ENCODE measurements at regions not wholly inside any gene's neighbourhood (a gene's known extent, or its start where the extent isn't known, plus 50 kb on each side); places are given as distances from the start of the nearest gene placed in this dataset.

- DNase-seq (no peak), ATAC-seq (ENCODE audit: low FRiP score in 2 of 2) (no peak)
- Histone ChIP-seq H3K9me3 (no peaks in the 10 kb centered on the region), H3K36me3 (no peaks in the 10 kb centered on the region), H3K27ac (no peak overlapping the region), H3K4me3 (no peak overlapping the region), H3K27me3 (no peaks in the 10 kb centered on the region), H3K4me1 (no peaks in the 10 kb centered on the region)
- no peak for TF ChIP-seq EP300 (IDR thresholded peaks at IDR 0.05)
- no peak for TF ChIP-seq CTCF (IDR thresholded peaks at IDR 0.05)
- TF ChIP-seq POLR2AphosphoS5 (IDR thresholded peaks at IDR 0.05), result no peak
- no peak for TF ChIP-seq POLR2A (IDR thresholded peaks at IDR 0.05)
- 65 to 81% methylated on average over 1 of the region's 1 CpG for WGBS, 2 donors
These were observed 671.8 kb downstream of the RPS29 start for GRCh38 chr14:48914382-48914781.

GRCh38 chr14:48900565-48900964 is 685.6 kb downstream of the RPS29 start:
- TF ChIP-seq POLR2A (IDR thresholded peaks at IDR 0.05), result no peak
- no peak for TF ChIP-seq EP300 (IDR thresholded peaks at IDR 0.05)
- no peak for TF ChIP-seq CTCF (IDR thresholded peaks at IDR 0.05)
- TF ChIP-seq POLR2AphosphoS5 (IDR thresholded peaks at IDR 0.05), result no peak
- ATAC-seq (ENCODE audit: low FRiP score in 2 of 2), result no peak
- WGBS, 2 donors, result 64 to 77% methylated on average over 3 of the region's 3 CpGs

GRCh38 chr14:48890333-48890732 is 695.8 kb downstream of the RPS29 start:
- DNase-seq (no peak), ATAC-seq (ENCODE audit: low FRiP score in 2 of 2) (no peak)
- Histone ChIP-seq H3K4me1 (no peaks in the 10 kb centered on the region), H3K27me3 (no peaks in the 10 kb centered on the region), H3K9me3 (no peaks in the 10 kb centered on the region), H3K27ac (no peak overlapping the region), H3K4me3 (no peak overlapping the region), H3K36me3 (no peaks in the 10 kb centered on the region)
- WGBS, 2 donors, result 29 to 36% methylated on average over 1 of the region's 1 CpG
- no peak for TF ChIP-seq CTCF (IDR thresholded peaks at IDR 0.05)
- TF ChIP-seq POLR2AphosphoS5 (IDR thresholded peaks at IDR 0.05), result no peak
- TF ChIP-seq POLR2A (IDR thresholded peaks at IDR 0.05), result no peak
- TF ChIP-seq EP300 (IDR thresholded peaks at IDR 0.05), result no peak

More at GRCh38 chr14:48900565-48900964, 685.6 kb downstream of the RPS29 start:
- DNase-seq, result no peak
- Histone ChIP-seq H3K9me3 (no peaks in the 10 kb centered on the region), H3K4me3 (no peak overlapping the region), H3K27me3 (no peaks in the 10 kb centered on the region), H3K27ac (no peak overlapping the region), H3K36me3 (no peaks in the 10 kb centered on the region), H3K4me1 (no peaks in the 10 kb centered on the region)

- no peak overlapping the region for H3K4me3 ChIP-seq
- no peak for ATAC-seq (ENCODE audit: low FRiP score in 2 of 2)
- no peaks in the 10 kb centered on the region for H3K27me3 ChIP-seq
- H3K4me1 ChIP-seq, result no peaks in the 10 kb centered on the region
- TF ChIP-seq POLR2A (IDR thresholded peaks at IDR 0.05) (no peak), EP300 (IDR thresholded peaks at IDR 0.05) (no peak), CTCF (IDR thresholded peaks at IDR 0.05) (no peak), POLR2AphosphoS5 (IDR thresholded peaks at IDR 0.05) (no peak)
- H3K27ac ChIP-seq, result no peak overlapping the region
- no peak for DNase-seq
- no peaks in the 10 kb centered on the region for H3K36me3 ChIP-seq
- H3K9me3 ChIP-seq, result no peaks in the 10 kb centered on the region
- WGBS, 2 donors, result 67 to 86% methylated on average over 1 of the region's 1 CpG
These were observed 709.3 kb downstream of the RPS29 start for GRCh38 chr14:48876806-48877340.

GRCh38 chr14:48874711-48875110 is 711.5 kb downstream of the RPS29 start:
- Histone ChIP-seq H3K27ac (no peak overlapping the region), H3K36me3 (no peaks in the 10 kb centered on the region), H3K4me3 (no peak overlapping the region), H3K4me1 (peaks cover 0 to 1% (median 0%) of the 10 kb centered on the region in 4 donors), H3K9me3 (no peaks in the 10 kb centered on the region), H3K27me3 (no peaks in the 10 kb centered on the region)
- ATAC-seq (ENCODE audit: low FRiP score in 2 of 2) (no peak), DNase-seq (no peak)
- TF ChIP-seq POLR2AphosphoS5 (IDR thresholded peaks at IDR 0.05) (no peak), POLR2A (IDR thresholded peaks at IDR 0.05) (no peak), CTCF (IDR thresholded peaks at IDR 0.05) (no peak), EP300 (IDR thresholded peaks at IDR 0.05) (no peak)
- WGBS, 2 donors, result 91 to 92% methylated on average over 2 of the region's 2 CpGs

Data from upper lobe of left lung (tissue), 6 donors.